HL-60 (cell line): ENCODE measurements at regions not wholly inside any gene's neighbourhood (a gene's known extent, or its start where the extent isn't known, plus 50 kb on each side); places are given as distances from the start of the nearest gene placed in this dataset.

Source experiments
- GABPA ChIP-seq: IDR thresholded peaks from 2 replicates; pipeline ENCODE4 v1.6.1; 2012; ENCODE audit warnings: low read depth
- POLR2AphosphoS5 ChIP-seq: IDR thresholded peaks from 2 replicates; pipeline ENCODE4 v1.6.1; 2012; ENCODE audit warnings: low read depth
- SPI1 ChIP-seq: IDR thresholded peaks from 2 replicates; pipeline ENCODE4 v1.6.1; 2012; ENCODE audit warnings: low read depth, mild to moderate bottlenecking, borderline replicate concordance
- TF ChIP-seq, protein P1 (sequence below): IDR thresholded peaks from one replicate; pipeline ENCODE4 v1.5.1; 2011; ENCODE audit warnings: low read length, control low read depth, inconsistent platforms; ENCODE audit not compliant: insufficient read depth
- TF ChIP-seq, protein P2 (sequence below): IDR thresholded peaks from 2 replicates; pipeline ENCODE4 v1.6.1; 2012; ENCODE audit warnings: low read depth; ENCODE audit not compliant: insufficient replicate concordance

DNA sequence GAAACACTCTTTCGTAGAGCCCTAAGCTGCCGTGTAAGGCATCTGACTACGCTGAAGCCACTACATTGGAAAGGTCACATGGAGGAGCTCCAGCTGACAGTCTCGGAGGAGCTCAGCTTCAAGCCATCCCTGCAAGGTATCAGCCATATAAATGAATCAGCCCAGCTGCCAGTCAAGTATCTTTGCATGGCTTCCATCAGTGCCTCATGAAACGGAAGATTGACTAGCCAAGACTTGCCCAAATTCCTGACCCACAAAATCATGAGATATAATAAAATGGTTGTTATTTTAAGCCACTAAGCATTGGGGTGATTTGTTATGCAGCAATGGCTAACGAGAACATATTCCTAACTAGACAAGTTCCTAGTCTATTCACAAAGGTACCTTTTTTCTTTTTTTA, 104.1 kb upstream of the SCOC start:
- TF ChIP-seq, protein P1, sequence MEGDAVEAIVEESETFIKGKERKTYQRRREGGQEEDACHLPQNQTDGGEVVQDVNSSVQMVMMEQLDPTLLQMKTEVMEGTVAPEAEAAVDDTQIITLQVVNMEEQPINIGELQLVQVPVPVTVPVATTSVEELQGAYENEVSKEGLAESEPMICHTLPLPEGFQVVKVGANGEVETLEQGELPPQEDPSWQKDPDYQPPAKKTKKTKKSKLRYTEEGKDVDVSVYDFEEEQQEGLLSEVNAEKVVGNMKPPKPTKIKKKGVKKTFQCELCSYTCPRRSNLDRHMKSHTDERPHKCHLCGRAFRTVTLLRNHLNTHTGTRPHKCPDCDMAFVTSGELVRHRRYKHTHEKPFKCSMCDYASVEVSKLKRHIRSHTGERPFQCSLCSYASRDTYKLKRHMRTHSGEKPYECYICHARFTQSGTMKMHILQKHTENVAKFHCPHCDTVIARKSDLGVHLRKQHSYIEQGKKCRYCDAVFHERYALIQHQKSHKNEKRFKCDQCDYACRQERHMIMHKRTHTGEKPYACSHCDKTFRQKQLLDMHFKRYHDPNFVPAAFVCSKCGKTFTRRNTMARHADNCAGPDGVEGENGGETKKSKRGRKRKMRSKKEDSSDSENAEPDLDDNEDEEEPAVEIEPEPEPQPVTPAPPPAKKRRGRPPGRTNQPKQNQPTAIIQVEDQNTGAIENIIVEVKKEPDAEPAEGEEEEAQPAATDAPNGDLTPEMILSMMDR, result no peak
- TF ChIP-seq GABPA (no peak), POLR2AphosphoS5 (no peak), SPI1 (no peak)
- TF ChIP-seq, protein P2, sequence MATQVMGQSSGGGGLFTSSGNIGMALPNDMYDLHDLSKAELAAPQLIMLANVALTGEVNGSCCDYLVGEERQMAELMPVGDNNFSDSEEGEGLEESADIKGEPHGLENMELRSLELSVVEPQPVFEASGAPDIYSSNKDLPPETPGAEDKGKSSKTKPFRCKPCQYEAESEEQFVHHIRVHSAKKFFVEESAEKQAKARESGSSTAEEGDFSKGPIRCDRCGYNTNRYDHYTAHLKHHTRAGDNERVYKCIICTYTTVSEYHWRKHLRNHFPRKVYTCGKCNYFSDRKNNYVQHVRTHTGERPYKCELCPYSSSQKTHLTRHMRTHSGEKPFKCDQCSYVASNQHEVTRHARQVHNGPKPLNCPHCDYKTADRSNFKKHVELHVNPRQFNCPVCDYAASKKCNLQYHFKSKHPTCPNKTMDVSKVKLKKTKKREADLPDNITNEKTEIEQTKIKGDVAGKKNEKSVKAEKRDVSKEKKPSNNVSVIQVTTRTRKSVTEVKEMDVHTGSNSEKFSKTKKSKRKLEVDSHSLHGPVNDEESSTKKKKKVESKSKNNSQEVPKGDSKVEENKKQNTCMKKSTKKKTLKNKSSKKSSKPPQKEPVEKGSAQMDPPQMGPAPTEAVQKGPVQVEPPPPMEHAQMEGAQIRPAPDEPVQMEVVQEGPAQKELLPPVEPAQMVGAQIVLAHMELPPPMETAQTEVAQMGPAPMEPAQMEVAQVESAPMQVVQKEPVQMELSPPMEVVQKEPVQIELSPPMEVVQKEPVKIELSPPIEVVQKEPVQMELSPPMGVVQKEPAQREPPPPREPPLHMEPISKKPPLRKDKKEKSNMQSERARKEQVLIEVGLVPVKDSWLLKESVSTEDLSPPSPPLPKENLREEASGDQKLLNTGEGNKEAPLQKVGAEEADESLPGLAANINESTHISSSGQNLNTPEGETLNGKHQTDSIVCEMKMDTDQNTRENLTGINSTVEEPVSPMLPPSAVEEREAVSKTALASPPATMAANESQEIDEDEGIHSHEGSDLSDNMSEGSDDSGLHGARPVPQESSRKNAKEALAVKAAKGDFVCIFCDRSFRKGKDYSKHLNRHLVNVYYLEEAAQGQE, result no peak
